Stomach (tissue), 4 donors: ENCODE measurements at regions not wholly inside any gene's neighbourhood (a gene's known extent, or its start where the extent isn't known, plus 50 kb on each side); places are given as distances from the start of the nearest gene placed in this dataset.

Experiments used
- EP300 ChIP-seq: sonication (generic); formaldehyde crosslinking; IDR thresholded peaks from one replicate; pipeline ENCODE4 v1.6.1; 2017; ENCODE audit warnings: antibody characterized with exemption
- POLR2A ChIP-seq, 4 donors: fragments of 450-650 bp; IDR thresholded peaks; one replicate each; pipeline ENCODE4 v1.6.1; 2016; ENCODE audit warnings: antibody characterized with exemption in 4 of 4, control low read depth in 2 of 4, mild to moderate bottlenecking in 1 of 4, moderate library complexity in 1 of 4
- TF ChIP-seq, protein P1 (sequence below), 7 experiments: fragments of 450-650 bp in 4 of 7; fragments of 200-600 bp in 3 of 7; sonication (generic) in 3 of 7; IDR thresholded peaks; one replicate each; pipeline ENCODE4 v1.5.1; 2016 to 2019; ENCODE audit warnings: antibody characterized with exemption in 7 of 7, control low read depth in 2 of 7, mild to moderate bottlenecking in 1 of 7

- TF ChIP-seq POLR2A (IDR thresholded peaks at IDR 0.05) (no peak), EP300 (no peak)
- TF ChIP-seq, protein P1, sequence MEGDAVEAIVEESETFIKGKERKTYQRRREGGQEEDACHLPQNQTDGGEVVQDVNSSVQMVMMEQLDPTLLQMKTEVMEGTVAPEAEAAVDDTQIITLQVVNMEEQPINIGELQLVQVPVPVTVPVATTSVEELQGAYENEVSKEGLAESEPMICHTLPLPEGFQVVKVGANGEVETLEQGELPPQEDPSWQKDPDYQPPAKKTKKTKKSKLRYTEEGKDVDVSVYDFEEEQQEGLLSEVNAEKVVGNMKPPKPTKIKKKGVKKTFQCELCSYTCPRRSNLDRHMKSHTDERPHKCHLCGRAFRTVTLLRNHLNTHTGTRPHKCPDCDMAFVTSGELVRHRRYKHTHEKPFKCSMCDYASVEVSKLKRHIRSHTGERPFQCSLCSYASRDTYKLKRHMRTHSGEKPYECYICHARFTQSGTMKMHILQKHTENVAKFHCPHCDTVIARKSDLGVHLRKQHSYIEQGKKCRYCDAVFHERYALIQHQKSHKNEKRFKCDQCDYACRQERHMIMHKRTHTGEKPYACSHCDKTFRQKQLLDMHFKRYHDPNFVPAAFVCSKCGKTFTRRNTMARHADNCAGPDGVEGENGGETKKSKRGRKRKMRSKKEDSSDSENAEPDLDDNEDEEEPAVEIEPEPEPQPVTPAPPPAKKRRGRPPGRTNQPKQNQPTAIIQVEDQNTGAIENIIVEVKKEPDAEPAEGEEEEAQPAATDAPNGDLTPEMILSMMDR (IDR thresholded peaks at IDR 0.05), result no peak
These were observed 368.6 kb downstream of the GRB14 start for GRCh38 chr2:164252568-164253287.
